ENCODE measurements at regions not wholly inside any gene's neighbourhood (a gene's known extent, or its start where the extent isn't known, plus 50 kb on each side); places are given as distances from the start of the nearest gene placed in this dataset.

DNA sequence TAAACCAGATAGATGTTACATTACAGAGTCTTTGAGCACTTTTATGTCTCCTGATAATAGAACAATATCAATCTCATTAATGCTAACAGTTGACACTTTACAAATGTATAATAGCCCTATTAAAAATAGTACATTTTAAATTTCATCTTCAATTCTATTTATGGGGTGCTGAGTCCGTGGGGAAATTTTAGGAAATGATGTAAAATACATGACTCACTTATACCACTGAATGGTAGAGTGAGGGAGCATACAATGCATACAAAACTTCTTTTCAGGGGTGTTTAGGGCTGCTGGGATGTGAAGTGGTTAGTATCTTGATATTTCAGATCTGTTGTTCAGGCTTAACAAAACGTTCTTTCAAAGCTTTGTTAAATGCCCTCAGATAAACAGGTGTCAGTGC is 696.2 kb downstream of the TRAM1L1 start:
- no peaks in the 10 kb centered on the region for H3K27me3 ChIP-seq
- TF ChIP-seq, protein P1, sequence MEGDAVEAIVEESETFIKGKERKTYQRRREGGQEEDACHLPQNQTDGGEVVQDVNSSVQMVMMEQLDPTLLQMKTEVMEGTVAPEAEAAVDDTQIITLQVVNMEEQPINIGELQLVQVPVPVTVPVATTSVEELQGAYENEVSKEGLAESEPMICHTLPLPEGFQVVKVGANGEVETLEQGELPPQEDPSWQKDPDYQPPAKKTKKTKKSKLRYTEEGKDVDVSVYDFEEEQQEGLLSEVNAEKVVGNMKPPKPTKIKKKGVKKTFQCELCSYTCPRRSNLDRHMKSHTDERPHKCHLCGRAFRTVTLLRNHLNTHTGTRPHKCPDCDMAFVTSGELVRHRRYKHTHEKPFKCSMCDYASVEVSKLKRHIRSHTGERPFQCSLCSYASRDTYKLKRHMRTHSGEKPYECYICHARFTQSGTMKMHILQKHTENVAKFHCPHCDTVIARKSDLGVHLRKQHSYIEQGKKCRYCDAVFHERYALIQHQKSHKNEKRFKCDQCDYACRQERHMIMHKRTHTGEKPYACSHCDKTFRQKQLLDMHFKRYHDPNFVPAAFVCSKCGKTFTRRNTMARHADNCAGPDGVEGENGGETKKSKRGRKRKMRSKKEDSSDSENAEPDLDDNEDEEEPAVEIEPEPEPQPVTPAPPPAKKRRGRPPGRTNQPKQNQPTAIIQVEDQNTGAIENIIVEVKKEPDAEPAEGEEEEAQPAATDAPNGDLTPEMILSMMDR (IDR thresholded peaks at IDR 0.05; ENCODE audit: low read depth, low read length), result no peak
- no peak for DNase-seq (ENCODE audit: low read depth in 1 of 2, low spot score in 1 of 2)
- H3K36me3 ChIP-seq, result no peaks in the 10 kb centered on the region
- H3K9me3 ChIP-seq (ENCODE audit: low read depth), result no peaks in the 10 kb centered on the region
- H3K4me3 ChIP-seq, result no peak overlapping the region
- no peaks in the 10 kb centered on the region for H3K4me1 ChIP-seq (ENCODE audit: low read depth)
- H3K27ac ChIP-seq, result no peak overlapping the region

DNA sequence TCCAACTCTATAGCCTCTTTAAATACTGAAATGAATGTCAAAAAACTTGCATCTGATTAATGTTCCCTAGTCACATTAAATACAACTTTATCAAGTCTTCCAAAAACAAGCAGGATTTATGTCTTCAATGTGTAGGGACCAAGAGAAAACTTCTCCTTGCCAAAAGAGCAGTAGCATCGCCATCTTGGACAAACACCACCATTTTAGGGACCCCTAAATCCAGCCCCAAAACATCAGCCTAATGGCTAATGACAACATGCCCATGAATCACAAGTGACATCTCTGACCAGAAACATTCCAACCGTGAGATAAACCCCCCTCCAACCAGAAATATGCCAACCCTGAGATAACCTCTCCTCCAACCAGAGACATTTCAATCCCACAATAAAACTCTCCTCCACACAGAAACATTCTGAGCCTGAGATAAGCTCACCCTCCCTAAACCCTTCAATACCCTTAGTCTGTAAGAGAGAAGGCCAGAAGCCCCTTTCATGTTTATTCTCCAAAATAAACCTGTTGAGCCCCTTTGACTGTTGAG is 697.4 kb downstream of the TRAM1L1 start:
- H3K9me3 ChIP-seq (ENCODE audit: low read depth), result no peaks in the 10 kb centered on the region

GRCh38 chr4:116386856-116387255 is 698.5 kb downstream of the TRAM1L1 start:
- H3K27me3 ChIP-seq, result no peaks in the 10 kb centered on the region
- H3K9me3 ChIP-seq (ENCODE audit: low read depth), result no peaks in the 10 kb centered on the region
- DNase-seq (ENCODE audit: low read depth in 1 of 2, low spot score in 1 of 2), result no peak
- H3K27ac ChIP-seq, result no peak overlapping the region
- TF ChIP-seq, protein P1 (IDR thresholded peaks at IDR 0.05; ENCODE audit: low read depth, low read length), result no peak
- H3K4me1 ChIP-seq (ENCODE audit: low read depth), result no peaks in the 10 kb centered on the region
- H3K36me3 ChIP-seq, result no peaks in the 10 kb centered on the region
- no peak overlapping the region for H3K4me3 ChIP-seq

More for the DNA sequence above, 697.4 kb downstream of the TRAM1L1 start:
- no peaks in the 10 kb centered on the region for H3K4me1 ChIP-seq (ENCODE audit: low read depth)
- no peaks in the 10 kb centered on the region for H3K27me3 ChIP-seq
- H3K36me3 ChIP-seq, result no peaks in the 10 kb centered on the region
- no peak overlapping the region for H3K4me3 ChIP-seq
- TF ChIP-seq, protein P1 (IDR thresholded peaks at IDR 0.05; ENCODE audit: low read depth, low read length), result no peak
- DNase-seq (ENCODE audit: low read depth in 1 of 2, low spot score in 1 of 2), result no peak
- H3K27ac ChIP-seq, result no peak overlapping the region

- DNase-seq (ENCODE audit: low read depth in 1 of 2, low spot score in 1 of 2), result no peak
- H3K9me3 ChIP-seq (ENCODE audit: low read depth), result no peaks in the 10 kb centered on the region
- H3K4me1 ChIP-seq (ENCODE audit: low read depth), result no peaks in the 10 kb centered on the region
- H3K27ac ChIP-seq, result no peak overlapping the region
- H3K27me3 ChIP-seq, result no peaks in the 10 kb centered on the region
- TF ChIP-seq, protein P1 (IDR thresholded peaks at IDR 0.05; ENCODE audit: low read depth, low read length), result no peak
- H3K4me3 ChIP-seq, result no peak overlapping the region
- H3K36me3 ChIP-seq, result no peaks in the 10 kb centered on the region
Measured at GRCh38 chr4:116385583-116385982, 699.8 kb downstream of the TRAM1L1 start.

DNA sequence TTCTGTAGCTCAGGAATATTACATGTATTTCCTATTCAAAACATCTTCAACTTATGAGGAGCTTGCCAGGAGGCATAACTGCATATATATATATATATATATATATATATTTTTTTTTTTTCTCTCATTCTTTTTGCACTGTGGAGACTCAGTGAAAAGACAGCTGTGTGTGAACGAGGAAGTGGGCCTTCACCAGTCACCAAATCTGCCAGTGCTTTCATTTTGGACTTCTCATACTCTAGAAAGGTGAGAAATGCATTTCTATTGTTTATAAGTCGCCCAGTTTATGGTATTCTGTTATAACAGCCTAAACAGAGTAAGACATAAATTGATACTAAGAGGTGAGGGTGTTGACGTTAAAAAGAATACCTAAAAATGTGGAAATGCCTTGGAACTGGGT is 710.6 kb downstream of the TRAM1L1 start:
- TF ChIP-seq, protein P1 (IDR thresholded peaks at IDR 0.05; ENCODE audit: low read depth, low read length), result no peak
- Histone ChIP-seq H3K4me3 (no peak overlapping the region), H3K27ac (no peak overlapping the region), H3K9me3 (ENCODE audit: low read depth) (no peaks in the 10 kb centered on the region), H3K4me1 (ENCODE audit: low read depth) (no peaks in the 10 kb centered on the region), H3K36me3 (no peaks in the 10 kb centered on the region), H3K27me3 (no peaks in the 10 kb centered on the region)
- no peak for DNase-seq (ENCODE audit: low read depth in 1 of 2, low spot score in 1 of 2)

DNA sequence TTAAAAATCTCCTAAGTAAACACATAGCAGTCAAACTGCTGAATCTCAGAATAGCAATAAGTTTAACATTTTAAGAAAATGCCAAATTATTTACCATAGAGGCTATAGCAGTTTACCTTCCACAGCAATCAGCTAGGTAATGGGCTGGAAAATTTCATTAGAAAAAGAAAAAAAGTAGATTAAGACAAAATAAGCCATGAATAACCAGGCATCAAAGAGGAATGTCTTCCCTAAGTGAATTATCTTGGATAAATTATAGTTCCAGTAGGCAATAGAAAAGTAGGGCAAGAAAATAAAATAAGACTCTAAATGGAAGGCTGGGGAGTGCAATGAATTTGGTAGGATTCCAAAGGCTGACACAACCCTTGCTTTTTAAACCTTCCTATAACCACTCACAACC is 722.8 kb downstream of the TRAM1L1 start:
- no peaks in the 10 kb centered on the region for H3K36me3 ChIP-seq
- no peaks in the 10 kb centered on the region for H3K4me1 ChIP-seq (ENCODE audit: low read depth)
- no peak overlapping the region for H3K4me3 ChIP-seq
- H3K9me3 ChIP-seq (ENCODE audit: low read depth), result no peaks in the 10 kb centered on the region
- no peak for DNase-seq (ENCODE audit: low read depth in 1 of 2, low spot score in 1 of 2)
- H3K27me3 ChIP-seq, result no peaks in the 10 kb centered on the region
- TF ChIP-seq, protein P1 (IDR thresholded peaks at IDR 0.05; ENCODE audit: low read depth, low read length), result no peak
- no peak overlapping the region for H3K27ac ChIP-seq
